ENCODE measurements at regions not wholly inside any gene's neighbourhood (a gene's known extent, or its start where the extent isn't known, plus 50 kb on each side); places are given as distances from the start of the nearest gene placed in this dataset.
"Not testable (repeated sequence)": the region's sequence is repeated elsewhere in the genome, so short reads cannot be mapped to it uniquely, and the experiment has no call there.

- DNase-seq: no peak
Observed at GRCh38 chr9:81424431-81424830, 264.9 kb downstream of the TLE1 start.

- DNase-seq: no peak
Observed at GRCh38 chr9:81423589-81424326, 265.6 kb downstream of the TLE1 start.

- not testable (repeated sequence) for DNase-seq
Observed at GRCh38 chr9:81421090-81421489, 268.3 kb downstream of the TLE1 start.

- DNase-seq: no peak
Observed at GRCh38 chr9:81420024-81420423, 269.3 kb downstream of the TLE1 start.

GRCh38 chr9:81417941-81418340 lies 271.4 kb downstream of the TLE1 start:
- no peak for DNase-seq

GRCh38 chr9:81417299-81417675 lies 272.1 kb downstream of the TLE1 start:
- peak; percentile 40 for DNase-seq

- DNase-seq: peak; percentile 60
Observed at GRCh38 chr9:81416476-81417298, 272.7 kb downstream of the TLE1 start.

- no peak for DNase-seq
Observed at GRCh38 chr9:81414836-81415235, 274.5 kb downstream of the TLE1 start.

GRCh38 chr9:81411961-81412360 lies 277.4 kb downstream of the TLE1 start:
- no peak for DNase-seq

- DNase-seq: no peak
Observed at GRCh38 chr9:81410201-81410600, 279.1 kb downstream of the TLE1 start.

- DNase-seq: no peak
Observed at GRCh38 chr9:81408951-81409350, 280.4 kb downstream of the TLE1 start.

- DNase-seq: no peak
Observed at GRCh38 chr9:81404931-81405598, 284.3 kb downstream of the TLE1 start.

GRCh38 chr9:81397481-81398381 lies 291.6 kb downstream of the TLE1 start:
- peak; percentile 8 for DNase-seq

GRCh38 chr9:81396528-81396927 lies 292.8 kb downstream of the TLE1 start:
- no peak for DNase-seq

GRCh38 chr9:81395676-81396054 lies 293.7 kb downstream of the TLE1 start:
- DNase-seq: no peak

- peak; percentile 72 for DNase-seq
Observed at GRCh38 chr9:81394881-81395675, 294.3 kb downstream of the TLE1 start.

GRCh38 chr9:81393985-81394811 lies 295.1 kb downstream of the TLE1 start:
- peak; percentile 58 for DNase-seq

- no peak for DNase-seq
Observed at GRCh38 chr9:81391457-81391825, 297.9 kb downstream of the TLE1 start.

GRCh38 chr9:81390792-81391456 lies 298.4 kb downstream of the TLE1 start:
- no peak for DNase-seq

- DNase-seq: peak; percentile 61
Observed at GRCh38 chr9:81389569-81389993, 299.8 kb downstream of the TLE1 start.
